ENCODE measurements at regions not wholly inside any gene's neighbourhood (a gene's known extent, or its start where the extent isn't known, plus 50 kb on each side); places are given as distances from the start of the nearest gene placed in this dataset.

DNA sequence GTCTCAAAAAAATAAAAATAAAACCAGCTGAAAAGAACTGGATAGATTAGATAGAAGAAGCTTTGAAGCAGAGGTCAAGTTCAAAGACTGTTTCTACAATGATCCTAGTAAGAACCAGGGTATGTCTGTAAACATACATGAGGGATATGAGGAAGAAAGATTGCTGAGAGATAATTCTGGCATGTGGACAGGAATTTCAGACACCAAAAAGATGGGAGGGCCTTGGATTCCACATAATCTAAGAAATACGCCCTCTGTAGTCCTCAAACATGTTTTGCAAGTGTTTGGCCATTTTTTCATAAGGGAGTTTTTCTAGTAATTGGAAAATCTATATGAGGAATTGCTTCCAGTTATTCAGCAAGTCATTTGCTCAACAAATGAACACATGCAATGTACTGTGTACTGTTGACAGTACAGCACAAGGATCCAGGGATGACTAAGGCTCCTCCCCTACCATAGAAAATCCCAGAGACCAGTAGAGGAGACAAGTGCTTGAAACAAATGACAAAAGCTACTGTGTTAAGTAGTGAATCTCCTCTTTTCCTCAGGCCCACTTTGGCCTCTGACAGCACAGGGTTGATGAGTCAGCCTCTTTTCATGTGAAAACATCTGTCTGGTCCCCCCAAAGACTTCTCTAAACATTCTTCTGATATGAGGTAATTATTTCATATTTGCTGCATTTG lies 795.9 kb downstream of the MAFB start:
- no peak for DNase-seq

DNA sequence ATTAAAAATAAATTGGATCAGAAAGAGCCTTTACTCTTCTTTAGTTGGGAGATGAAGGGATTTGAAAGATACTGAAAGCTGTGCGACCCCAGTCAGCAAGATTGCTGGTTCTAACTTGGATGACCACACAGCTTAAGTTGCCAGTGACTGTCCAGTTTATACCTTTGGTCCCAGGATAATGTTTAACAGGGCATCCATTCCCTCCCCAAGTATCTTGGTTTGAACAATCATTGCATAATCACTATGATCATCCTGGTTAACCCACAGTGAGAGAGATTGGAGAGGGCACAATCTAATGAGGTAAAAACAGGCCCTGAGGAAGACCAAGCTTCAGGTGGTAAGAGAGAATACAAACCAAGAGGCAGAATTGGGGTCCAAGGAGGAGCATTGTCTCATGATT lies 798.3 kb downstream of the MAFB start:
- DNase-seq, result no peak

DNA sequence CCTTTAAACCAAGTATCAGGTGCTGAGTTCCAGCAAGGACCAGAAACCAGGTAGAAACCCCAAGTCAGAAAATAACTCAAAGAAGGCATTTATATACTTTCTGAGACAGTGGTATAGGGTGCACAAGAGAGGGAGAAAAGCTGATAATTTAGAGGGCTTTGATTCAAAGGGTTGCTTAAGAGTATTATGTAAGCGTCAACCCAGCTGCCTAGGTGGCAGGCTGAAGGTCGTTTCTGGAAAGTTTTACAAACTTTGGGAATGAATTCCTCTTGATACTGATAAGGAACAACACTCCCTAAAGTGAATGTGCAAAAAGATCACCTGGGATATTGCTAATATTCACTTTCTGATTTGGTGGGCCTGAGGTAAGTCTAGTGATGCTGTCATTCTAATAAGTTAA lies 800.7 kb downstream of the MAFB start:
- DNase-seq, result no peak

DNA sequence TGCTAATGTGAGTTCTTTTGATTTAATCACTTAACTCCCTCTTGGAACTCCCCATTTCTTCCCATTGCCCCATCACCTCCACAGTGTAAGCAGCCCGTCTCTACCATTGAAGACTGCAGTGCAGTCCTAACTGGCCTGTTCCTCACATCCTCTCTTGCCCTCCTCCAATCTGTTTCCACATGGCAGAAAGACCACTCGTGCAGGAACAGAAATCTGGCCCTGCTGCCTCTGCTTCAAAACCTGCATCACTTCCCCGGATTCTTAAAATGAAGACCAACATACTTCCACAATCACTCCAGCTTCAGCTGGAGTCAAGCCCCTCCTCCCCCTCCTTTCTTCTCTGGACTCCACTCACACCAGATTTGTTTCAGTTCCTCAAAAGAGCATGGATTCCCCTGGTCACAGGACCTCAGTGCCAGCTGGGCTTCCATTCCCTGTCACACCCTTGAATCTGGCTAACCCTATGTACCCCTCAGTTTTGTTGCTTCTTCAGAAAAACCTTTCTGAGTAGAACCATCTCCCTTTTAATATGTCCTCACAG lies 802.3 kb downstream of the MAFB start:
- no peak for DNase-seq

DNA sequence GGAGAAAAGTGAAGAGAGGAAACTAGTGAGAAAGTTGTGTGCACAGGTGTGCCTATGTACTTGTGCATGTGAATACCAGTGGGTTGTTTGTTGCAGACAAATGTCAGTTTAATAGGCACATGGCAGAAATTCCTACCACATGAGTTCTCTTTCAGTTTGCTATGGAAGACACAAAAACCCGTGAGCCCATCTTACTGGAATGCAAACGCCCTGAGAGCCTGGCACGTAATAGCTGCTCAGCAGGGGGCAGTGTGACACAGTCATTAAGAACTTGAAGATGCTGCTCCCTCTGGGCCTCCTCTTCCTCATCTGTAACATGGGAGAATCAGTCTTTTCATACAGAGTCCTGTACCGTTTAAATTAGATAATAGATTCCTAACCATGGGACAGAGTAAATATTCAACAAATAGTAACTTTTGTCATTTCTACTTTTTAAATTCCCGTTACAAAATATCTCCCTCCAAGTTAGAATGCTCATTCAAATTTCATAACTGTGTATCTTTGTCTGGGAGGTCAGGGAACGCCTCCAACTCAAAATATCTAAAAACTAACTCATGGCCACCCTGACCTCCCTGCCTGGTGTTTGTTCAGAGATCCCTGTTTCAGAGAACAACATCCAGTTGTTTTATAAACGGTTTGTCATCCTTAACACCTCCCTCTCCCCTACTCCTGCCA lies 802.9 kb downstream of the MAFB start:
- no peak for DNase-seq

DNA sequence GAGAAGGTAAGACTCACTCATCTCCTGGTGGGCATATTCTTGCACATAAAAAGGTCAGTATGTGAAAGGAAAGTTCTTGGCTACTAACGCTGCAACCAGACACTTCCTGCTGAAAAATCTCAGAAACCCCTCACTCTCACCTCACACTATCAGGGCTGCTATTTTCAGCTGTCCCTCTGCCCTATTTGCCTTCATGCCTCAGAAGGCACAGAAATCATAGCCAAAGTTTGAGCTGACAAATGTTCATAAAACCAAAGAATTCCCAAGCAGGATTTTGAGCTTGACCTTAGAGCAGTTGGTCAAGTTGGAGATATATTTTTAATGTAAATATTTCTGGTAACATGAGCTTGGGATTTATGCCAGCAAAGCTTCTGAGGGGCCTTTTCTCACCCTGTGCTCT lies 806.2 kb downstream of the MAFB start:
- DNase-seq, result no peak

DNA sequence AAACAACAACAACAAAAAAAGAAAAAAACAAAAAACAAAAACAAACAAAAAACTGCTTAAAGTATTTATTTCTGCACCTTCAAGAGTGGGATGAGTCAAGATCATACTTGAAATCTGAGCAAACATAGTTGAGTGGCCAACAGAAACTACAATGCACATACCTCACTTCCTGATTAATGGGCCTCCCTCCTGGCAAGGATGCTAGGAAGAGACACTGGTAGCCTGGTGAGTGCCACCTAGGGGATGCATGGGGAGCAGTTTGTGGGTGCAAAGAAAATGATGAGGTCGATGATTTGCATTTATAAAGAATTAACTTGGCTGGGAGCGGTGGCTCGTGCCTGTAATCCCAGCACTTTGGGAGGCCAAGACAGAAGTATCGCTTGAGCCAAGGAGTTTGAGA lies 808.1 kb downstream of the MAFB start:
- DNase-seq, result no peak

DNA sequence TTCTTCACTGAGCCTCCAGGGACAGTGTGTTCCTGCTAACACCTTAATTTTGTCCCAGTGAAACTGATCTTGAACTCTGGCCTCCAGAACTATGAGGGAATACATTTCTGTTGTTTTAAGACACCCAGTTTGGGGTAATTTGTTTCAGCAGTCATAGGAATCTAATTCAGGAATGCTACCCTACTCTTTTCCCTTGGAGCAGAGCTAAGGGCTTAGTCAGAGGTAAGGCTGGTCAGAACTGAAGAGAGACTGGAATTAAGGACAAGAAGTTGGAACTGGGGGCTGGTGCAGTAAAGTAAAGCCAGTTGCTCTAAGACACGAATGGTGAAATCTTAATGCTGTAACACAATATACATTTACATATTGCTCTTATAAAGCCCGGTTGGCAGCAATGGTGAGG lies 809.7 kb downstream of the MAFB start:
- DNase-seq, result no peak

DNA sequence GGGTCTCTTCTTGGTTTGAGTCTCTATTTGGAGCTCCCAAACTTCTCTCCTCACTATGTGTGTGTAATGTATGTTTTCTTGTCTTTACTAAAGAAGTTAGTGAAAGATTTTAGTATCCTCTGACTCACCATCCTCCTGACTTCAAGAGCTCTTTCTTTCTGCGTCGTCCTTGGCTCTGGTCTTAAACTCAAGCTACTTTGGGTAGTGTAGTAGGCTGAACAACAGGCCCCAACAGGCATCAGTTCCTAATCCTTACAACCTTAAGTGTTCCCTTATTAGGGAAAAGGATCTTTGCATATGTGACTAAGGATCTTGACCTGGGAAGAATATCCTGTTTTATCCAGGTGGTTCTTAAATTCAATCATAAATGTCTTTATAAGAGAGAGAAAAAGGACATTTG lies 810.2 kb downstream of the MAFB start:
- DNase-seq, result no peak

DNA sequence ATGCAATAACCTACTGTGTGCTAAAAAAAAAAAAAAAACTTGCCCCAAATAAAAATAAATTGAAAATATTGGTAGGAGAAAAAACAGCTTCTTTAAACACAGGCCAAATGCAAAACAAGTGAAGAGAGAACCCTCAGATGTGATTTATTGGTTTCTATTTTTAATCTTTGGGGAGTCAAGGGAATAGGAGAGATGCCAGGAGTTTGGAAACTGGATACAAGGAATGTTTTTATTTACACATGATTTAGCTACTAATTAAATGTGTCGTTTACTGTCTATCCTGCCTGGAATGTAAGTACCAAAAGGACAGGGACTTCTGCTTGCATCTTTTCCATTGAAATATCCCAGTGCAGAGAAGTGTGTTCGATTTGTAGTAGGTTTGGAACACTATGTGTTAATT lies 810.7 kb downstream of the MAFB start:
- no peak for DNase-seq

DNA sequence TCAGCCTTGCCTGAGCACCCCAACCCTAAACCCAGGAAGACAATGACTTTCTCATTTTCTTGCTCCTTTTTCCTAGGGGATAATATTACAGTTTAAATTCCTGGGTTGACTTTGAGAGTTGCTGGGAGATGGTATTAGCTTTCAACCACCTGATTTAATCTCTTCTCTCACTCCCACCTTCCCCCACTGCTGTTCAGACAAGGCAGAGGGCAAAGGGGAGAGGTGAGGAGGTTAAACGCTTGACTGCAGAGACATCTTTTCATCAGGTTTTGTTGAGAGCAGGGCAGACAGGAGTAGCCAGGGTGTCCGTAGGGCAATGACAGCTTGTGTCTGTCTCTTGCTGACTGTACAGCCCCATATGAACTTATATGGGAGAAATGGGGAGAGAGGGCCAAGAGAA lies 811.2 kb downstream of the MAFB start:
- DNase-seq, result no peak

DNA sequence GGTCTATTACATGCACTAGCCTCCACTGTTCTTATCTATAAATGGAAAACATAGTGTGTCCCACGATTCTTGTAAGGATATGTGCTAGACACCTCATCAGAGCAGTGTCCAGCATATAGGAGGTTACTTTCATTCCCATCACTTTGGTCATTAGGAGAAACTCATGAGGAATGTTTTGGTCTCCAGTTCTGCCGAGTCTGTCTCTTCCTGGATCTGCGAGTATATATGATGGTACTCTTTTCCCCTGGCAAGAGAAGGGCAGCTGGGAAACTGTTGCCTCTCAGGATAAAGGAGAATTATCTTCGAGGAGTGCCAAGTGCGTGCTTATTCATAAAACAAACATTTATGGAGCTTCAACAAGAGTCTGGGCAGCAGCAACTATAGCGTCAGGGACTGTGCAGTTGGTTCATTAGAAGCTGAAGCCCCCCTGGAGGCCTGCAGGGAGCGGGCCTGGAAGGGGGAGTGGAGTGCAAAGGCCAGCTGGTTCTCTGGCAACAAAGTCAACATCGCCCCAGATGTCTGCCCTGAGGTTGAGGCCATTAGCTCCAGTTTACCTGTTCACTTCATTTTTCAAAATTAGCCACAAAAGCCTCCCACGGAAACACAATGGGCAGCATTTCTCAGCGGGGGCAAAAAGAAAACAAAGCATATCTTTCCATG lies 811.9 kb downstream of the MAFB start:
- DNase-seq, result no peak

DNA sequence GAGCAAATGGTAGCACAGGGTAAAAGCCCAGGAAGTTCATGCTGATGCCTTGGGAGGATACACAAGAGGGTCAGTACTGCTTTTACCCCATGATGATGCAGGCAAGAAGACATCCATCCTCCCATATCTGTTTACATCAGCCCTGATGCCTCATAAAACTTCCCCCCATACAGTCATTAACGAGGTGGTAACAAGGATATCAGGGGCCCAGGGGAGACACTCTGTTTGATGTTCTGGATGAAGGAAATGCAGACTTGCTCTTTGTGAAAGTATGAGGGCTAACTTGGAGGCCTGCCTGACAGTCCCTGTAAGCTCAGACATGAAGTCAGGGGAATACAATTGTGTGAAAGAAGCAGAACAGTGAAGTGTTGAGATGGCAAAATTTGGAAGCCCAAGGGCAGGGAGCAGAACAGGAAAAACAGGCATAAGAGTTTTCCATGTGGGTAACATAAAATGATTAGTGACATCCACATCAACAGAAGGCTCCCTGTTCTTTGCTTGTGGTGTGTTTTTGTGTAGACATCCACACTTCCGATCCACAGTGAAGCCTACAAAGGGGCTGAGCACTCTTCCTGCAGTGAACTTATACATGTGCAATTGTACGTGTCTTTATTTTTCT lies 813.4 kb downstream of the MAFB start:
- no peak for DNase-seq

DNA sequence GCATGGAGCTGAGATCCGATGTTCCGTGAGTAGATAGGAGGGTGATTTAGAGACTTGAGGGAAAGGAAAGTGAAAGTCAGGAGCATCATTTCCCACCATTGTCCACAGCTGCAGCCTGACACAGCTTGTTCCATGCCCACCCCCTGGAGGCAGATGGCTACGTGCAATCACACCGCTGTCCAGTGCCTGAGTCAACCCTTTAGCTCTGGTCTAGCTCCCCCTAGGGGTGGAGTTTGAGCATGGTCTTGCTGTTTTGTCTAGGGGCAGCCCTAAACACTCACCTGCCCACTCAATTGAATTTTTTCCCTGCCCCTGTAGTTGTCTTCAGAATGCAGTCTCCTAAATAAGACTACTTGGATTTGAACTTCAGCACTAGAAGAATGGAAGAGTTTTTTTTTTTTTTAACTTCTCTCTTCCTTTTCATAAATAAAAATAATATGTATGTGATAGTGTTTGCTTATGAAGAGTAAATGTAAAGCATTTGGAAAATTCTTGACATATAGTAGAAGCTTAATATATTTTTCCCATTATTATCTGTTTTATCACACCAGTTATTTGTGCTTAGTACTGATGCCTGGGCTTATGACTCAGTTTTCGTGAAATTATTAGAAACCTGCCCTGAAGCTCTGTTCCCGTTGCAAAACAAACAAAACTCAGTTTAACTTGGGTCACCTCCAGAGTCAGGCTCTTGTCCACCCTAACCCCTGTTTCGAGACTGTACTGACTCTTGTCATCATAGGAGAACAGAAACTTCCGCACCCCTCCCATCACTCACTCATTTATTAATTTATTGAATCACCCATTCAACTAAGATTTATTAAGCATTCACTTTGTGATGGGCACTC lies 814.8 kb downstream of the MAFB start:
- DNase-seq, result no peak

DNA sequence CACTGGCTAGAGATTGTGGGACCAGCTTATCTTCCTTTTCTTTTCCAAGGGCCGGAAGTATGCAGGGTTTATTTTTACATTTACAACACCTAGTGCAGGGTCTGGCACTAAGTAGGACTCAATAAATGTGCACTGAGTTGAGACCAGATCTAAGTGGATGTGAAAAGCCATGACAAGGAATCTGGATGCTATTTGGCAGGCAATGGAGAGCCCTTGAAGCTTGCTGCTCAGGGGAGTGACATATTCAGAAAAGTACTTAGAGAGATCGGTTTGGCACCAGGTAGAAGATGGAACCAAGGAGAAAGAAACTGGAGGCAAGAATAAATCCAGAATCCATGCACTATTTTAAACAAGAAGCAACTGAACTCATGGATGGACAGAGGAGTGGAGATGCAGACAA lies 815.8 kb downstream of the MAFB start:
- DNase-seq, result no peak

DNA sequence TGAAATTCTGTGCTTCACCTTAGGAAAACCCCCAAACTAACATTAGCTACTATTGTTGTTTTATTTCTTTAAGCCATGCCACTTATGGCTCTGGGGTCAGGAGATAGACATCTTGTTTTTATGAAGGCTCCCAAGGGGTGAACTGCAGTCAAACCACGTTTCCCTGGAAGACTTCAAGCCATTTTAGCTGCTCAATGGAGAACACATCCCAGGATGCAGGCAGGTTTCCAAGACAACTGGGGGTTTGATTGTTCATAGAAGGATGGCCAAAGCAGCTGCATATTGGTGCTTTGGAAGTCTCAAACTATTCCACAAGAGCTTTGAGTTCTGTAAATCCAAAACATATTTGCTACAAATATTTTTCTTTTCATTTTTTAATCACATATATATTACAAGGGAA lies 818.0 kb downstream of the MAFB start:
- no peak for DNase-seq

DNA sequence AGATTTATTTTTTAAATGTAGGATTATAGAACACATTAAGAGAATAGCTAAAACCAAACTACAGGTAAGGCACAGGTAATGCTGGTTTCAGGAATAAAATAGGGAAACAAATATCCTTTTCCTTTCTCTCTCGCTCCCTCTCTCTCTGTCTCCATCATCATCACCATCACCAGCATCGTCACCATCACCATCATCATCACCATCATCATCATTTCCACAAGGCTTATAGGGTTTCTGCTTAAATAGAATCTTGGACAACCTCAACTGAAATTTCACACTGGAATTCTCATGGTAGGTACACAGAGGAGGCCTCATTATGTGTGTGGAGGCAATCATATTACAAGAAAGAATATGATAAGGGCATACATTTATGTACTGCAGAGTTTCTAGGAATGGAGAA lies 823.6 kb downstream of the MAFB start:
- DNase-seq, result no peak

DNA sequence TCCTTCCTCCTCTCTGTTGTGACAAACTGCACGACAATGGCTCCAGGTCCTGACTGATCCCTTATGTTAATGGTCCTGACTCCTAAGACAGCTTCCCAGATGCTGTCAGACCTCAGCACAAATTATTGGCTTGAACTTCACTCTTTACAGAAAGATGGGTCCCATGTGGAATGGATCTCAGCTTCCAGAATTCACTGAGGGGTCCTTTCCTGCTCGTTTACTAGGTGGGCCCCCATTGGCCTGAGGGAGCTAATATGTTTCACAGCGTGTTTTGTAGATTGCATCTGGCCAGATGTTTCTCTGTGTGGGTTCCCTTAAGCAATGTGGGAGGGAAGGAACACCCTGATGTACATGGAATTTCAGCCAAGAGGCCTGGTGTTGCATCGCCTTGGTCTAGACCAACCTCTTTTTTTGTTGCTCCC lies 826.6 kb downstream of the MAFB start:
- DNase-seq, result no peak

DNA sequence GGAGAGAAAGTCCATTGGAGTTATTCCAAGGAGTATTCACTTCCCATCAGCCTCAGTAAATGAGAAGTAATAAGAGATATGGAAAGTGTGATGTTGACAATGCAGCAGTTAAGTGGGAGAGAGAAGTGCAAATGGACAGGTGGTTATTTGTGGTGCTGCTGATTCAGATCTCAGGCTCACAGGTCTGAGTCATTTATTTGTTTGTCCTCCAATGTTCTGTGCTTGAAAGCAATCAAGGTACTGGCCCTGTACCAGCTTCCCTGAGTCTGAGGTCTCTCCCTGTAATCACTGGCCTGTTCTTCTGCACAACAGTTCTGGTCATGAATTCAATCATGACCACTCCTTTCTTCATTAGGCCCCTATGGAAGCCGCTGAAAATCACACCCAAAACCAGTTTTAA lies 827.7 kb downstream of the MAFB start:
- no peak for DNase-seq

DNA sequence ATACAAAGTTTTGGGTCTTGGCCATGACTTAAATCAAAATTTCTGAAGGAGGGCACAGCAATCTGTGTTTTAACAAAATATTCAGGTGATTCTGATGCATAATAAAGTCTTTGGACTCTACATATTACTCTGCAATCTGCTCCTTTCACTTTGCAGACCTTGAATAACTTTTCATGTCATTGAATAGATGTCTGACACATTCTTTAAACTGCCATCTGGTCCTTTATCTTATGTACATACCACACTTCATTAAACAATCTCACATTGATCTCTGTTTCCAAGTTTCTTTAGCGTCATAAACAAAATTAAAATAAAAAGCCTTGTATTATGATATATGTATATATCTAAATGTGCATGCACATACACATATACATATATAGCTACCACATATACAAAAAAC lies 831.2 kb downstream of the MAFB start:
- DNase-seq, result no peak

DNA sequence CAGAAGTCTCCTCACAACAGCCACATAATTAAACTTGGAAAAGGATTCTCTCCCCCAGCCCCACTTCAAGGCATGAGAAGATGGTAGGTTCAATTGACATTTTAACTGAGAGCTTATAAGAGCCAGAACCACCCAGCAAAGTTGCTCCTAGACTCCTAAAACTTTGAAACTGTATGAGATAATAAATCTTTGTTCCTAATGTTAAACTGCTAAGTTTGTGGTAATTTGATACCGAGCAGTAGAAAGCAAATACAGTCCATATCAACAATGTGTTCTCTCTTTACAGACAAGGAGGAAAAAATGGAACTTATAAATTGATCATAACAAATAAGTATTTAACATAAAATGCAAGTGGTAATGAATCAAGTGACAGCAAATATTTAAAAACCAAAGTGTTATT lies 831.8 kb downstream of the MAFB start:
- no peak for DNase-seq

DNA sequence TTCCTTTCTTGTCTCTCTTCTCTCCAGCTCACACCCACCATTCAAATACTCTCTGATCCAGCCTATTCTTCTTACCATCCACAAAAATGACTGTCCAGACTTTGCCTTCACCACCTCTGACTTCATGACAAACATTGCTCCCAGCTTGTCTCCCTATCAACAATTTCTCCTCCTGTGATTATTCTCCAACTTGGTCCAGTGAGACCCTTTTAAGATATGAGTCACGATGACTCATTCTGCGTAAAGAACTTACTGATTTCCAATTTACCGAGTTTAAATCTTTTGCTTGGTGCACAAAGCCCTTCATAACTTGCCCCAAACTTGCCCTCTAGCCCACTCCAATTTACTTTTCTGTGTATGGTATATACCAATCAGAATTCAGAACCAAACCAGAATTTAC lies 833.2 kb downstream of the MAFB start:
- DNase-seq, result no peak

DNA sequence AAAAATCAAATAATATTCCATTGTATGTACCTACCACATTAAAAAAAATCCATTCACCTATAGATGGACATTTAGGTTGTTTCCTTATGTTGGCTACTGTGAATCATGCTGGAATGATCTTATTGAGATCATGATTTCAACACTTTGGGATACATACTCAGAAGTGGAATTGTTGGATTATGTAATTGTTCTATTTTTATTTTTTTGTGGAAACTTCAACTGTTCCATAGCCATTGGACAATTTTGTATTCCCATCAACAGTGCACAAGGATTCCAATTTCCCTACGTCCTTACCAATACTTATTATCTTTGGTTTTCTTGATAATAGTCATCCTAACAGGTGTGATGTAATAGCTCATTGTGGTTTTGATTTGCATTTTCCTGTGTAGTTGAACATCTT lies 834.0 kb downstream of the MAFB start:
- no peak for DNase-seq

Measured in CD4-positive, alpha-beta T cell treated with Interleukin-12 subunit alpha and Interleukin-12 subunit beta, for 1 hour (primary cell).